DMS53 (cell line): ENCODE measurements at regions not wholly inside any gene's neighbourhood (a gene's known extent, or its start where the extent isn't known, plus 50 kb on each side); places are given as distances from the start of the nearest gene placed in this dataset.
A peak's percentile ranks its signal among the peaks of the same experiment; 100 is the strongest.

Experiments
- DNase-seq: peaks from one replicate; lab custom pipeline; 2025; lab: John Stamatoyannopoulos, UW

DNA sequence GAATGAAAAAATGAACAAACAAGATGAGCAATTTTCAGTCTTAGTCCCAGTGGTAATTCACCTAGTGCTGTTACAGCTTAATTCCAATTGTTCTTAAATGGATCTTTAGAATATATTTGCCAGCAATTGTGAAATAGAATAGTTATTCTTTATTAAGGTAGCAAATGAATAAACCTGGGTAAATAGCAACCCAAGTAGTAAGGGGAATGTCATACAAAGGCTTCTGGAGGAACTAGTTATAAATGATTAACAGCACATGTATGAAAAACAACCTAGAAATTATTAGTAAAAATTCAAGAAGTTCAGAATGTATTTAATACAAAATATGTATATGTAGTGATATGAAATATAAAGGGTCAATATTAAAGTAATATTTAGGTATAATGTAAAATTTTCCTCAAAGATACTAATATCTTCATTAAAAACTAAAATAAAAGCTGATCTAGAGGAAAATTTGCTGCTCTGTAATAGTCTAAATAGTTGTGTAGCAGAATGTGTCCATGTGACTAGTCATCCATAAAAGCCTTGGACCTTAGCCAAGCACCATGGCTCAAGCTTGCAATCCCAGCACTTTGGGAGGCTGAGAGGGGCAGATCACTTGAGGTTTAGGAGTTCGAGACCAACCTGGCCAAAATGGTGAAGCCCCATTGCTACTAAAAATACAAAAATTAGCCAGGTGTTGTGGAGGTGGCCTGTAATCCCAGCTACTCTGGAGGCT lies 535.9 kb upstream of the ATXN8OS start:
- DNase-seq = no peak

DNA sequence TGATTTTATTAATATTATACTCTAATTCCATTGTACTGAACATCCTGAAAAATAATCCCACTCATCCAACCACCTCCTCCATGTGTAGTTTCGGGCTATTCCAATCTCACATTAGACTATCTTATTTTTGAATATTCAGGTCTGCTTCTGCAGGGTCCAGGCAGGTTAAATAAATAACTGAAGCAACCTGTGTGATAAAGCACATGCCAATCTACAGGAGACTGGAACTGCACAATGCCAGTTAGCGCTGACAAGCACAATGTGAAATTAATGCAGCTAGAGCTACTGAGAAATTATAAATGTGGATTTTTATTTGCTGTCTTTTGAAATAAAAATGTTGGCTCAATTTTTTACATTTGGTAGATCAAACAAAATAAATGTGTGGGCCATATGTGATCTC lies 540.1 kb upstream of the ATXN8OS start:
- DNase-seq = no peak

DNA sequence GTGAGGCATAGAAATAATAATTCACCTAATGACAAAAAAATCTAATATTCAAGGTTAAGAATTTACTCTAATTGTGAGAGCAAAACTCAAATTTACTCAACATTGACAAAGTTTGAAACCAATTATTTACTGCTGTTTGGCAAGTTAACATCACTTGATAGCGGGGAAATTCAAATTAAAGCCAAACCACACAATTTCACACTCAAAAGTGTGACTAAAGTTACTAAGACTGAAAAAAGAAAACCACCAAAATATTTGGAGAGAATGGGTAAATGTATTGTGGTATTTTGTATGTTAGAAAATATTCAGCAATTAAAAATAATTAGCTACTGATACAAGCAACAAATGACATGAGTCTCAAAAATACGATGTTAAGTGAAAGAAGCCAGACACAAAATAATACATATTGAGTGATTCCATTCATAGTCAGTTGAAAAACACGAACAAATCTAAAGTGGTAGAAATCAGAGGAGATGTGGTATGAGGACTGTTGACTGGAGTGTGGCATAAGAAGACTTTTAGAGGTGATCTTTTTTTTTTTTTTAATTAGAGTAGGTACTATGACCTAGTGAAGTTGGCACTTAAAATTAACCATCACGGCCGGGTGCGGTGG lies 541.4 kb upstream of the ATXN8OS start:
- no peak for DNase-seq

DNA sequence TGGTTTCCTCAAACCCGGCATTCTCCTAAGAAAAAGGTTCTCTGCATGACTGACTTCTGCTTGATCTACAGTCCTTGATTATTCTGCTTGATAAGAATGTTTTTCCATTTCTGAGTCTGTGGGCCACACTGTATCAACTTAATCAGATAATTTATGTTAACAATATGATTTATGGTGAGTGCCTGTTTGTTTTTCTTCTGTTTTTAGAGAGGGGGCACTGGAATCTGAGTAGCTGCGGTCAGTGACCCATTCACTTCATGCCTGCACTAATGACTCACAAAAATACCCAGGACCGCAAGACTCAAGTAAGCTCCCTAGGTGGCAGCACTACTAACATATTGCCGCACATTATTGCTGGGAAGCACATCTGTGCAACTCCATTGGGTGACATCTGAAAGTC lies 542.3 kb upstream of the ATXN8OS start:
- DNase-seq = peak; percentile 39

DNA sequence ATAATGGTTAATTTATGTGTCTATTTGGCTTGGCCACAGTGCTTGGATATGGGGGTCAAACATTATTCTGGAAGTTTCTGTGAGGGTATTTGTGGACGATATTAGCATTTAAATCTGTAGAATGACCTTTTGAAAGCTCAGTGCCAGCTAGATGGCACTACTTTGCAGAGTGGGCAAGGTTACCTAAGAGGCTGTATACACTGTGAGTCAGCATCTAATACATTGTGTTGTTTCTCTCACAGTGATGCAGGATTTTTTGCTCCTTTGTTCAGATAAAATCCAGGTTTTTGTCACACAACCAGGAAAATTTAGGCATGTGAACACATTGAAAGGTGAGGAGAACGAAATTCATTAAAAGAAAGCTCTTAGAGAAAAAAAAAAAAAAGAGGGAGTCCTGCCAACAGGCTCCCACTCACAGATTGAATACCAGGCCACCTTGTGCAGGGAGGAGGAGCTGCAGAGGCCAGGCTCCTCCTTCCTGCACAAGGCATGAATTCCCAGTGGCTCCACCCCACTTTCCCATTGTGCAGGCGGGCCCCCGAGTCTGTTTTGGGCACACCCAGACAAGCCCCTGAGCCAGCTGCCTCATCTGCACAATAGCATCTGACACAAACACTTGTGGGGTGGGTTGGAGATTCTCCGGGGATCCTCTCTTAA lies 551.0 kb upstream of the ATXN8OS start:
- DNase-seq = peak; percentile 37

DNA sequence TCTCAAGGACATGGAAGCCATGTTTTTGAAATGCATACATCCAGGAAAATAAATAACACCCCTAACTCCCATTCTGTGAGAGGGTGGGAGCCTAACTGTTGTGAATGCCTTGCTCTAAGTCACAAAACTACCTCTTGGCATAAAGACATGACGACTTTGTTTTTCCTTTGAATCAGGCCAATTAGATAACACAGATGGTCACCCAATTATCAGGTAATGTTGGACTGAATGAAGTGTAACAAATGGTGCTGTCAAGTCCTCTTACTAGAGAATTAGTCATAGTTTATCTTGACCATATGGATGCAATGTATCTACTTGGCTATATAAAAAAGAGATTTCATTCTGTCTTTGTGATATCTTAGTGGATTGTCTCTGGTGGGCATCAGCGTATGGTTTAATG lies 553.6 kb upstream of the ATXN8OS start:
- no peak for DNase-seq

DNA sequence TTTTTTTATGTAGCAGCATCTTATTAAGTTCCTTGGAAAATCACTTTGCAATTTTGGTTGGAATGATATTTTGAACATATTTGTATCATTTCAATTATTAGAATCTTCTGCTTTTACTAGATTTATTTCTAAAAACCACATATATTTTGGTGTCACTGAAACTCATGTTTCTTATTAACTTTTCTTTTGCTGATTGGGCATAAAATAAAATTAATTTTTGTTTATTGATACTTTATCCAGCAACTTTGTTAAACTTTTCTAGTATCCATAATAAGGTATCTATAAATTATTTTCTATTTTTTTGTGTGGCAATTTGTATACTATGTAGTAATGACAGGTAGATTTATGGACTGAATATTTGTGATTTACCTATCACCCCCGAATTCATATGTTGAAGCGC lies 556.4 kb upstream of the ATXN8OS start:
- no peak for DNase-seq

DNA sequence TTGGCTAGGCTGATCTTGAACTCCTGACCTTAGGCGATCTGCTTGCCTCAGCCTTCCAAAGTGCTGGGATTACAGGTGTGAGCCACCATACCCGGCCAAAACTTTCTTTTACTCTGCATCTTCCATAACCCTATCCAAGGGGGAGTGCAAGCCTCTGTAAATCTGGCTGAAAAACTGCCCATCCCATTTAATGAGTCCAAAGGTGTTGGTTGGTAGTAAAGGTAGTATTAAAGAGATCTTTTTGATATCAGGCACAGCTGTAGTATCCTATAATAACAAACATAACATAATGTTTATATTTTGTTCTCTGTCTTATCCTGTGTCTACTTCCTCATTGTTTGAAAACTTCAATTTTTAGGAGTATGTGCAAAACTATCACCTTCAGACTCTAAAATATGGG lies 559.8 kb upstream of the ATXN8OS start:
- no peak for DNase-seq

DNA sequence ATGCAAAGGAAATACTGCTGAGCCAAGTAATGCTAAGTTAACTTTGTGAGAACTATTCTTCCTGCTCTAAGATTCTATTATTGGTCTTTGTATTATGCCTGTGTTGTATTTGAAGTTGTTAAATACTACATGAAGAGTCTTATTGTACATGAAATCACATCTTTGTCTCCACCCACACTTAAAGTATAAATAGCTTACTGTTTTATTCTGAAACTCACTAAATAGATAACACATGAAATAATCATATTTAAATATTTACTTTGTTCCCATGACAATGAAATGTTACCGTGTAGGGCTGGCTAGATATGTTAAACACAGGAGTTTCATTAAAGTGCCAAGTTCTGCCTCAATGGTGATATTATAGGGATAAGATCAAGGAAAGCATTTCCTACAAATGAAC lies 562.1 kb upstream of the ATXN8OS start:
- DNase-seq = peak; percentile 0

DNA sequence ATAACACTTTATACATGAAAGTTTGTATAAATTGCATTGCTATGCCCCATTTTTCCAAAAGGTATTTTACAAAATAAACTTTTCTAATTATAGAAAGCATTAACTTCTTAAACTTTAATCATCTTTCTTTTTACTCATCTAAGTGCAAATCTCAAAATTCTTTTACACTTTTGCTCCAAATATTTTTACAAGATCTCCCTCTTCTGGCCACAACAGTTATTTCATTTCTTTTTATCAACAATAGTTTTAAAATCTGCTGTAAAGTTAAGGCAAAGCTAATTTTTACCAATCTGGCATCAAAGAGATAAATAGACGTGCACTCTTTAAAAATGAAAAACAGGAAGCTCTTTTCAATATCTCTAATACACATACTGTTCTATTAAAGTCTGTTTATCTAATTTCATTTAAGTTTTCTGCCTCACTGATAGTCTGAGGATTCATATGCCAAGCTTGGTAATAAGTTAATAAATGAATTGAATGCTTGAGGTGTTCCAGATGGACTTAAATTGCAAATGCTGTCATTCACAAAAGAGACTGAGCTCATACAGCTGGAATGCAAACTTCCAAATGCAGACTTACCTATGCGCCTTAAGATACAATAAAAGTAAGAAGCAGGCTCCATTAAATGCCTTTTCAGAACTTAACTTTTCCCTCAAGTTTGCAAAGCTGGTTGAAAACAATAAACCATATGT lies 583.0 kb upstream of the ATXN8OS start:
- DNase-seq = peak; percentile 2

DNA sequence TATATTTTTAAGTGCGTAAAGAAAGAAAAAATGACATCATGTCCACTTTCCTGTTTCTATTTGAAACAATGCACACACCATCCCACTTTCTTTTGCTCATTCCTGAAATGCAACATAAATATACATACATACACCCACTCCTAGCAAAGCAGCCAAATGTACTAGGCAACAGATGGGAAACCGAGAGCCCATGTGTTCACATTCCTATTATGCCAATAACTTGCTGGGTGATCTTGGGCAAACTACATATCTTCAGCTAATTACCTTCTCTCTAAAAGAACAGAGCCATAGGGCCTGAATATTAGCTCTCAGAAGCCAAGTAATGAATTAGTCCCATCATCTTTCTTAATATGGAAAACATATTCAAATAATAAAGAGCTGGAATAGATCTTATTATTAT lies 610.6 kb upstream of the ATXN8OS start:
- DNase-seq = no peak

DNA sequence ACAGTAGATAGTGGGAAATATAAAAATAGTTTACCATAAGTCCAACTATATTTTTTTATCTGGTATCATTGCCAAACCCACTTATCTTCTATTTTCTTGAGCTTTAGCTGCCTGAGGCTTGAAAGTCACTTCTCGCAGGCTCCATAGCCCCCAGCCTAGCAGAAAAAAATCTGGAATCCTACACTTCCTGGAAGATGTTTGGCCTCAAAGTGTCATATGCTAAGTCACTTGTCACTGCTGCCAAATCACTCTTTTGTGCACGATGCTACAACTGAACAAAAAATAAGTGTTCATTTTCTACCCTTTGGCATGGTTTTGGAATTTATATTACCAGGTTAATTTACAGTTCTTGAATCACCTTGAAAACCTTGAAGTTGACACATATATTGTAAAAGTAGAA lies 612.5 kb upstream of the ATXN8OS start:
- no peak for DNase-seq

DNA sequence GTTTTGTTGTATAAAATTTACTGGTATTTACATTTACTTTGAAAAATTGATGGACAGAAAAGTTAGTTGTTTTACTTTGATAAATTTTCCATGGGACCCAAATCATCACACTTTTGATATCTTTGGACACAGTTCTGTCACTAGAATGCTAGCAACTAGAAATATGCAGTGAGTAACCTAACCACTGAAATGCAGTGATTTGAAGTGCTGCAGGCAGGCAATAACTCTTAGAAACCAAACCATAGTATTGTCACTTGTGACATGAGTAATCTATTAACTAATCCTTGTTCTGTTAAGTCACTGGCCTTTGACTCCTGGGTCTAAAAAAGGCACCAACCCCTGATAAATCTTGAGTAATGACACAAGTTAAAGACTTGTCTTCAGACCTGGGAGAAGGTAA lies 620.0 kb upstream of the ATXN8OS start:
- DNase-seq = no peak

DNA sequence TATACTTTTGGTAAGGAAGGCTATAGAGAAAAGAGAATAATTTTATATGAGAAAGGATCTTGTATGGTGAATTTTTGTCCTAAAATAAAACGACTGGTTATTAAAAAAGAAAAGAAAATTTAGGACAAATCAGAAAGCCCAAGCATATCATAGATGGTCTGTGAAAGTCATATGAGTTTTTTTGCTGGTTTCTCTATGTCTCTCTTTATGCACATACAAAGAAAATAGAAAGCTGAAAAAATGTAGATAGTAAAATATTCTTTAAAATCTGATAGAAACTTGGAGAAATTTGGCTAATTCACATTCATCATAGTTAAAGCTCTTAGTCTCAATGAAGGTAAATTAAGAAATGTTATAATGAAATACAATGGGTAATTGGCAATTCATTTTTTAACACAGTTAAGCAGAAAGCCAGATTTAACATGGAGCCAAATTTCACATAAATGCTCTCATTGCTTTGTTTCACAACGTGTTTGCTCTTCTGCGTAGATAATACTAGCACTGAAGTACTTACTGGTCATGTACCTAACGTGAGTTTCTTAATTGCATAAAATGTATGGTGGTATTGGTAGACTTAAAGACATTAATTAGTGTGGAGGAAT lies 621.5 kb upstream of the ATXN8OS start:
- DNase-seq = peak; percentile 6

DNA sequence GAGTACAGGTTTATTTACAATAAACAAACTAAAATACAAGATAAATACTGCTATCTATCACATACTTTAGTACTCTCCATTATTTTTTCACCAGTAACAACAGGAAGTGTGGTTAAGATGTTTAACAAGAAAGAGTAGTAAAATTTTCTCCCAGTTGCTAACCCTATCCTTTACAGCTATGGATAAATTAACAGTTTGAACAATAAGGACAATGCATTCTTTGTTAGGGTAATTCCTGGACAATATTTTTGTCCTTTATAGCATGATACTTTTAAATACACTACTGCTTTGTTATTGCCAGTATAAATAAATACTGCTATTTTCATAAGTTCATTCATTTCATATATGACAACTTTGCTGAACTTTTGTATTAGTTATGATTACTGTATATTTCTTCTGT lies 630.2 kb upstream of the ATXN8OS start:
- DNase-seq = no peak

DNA sequence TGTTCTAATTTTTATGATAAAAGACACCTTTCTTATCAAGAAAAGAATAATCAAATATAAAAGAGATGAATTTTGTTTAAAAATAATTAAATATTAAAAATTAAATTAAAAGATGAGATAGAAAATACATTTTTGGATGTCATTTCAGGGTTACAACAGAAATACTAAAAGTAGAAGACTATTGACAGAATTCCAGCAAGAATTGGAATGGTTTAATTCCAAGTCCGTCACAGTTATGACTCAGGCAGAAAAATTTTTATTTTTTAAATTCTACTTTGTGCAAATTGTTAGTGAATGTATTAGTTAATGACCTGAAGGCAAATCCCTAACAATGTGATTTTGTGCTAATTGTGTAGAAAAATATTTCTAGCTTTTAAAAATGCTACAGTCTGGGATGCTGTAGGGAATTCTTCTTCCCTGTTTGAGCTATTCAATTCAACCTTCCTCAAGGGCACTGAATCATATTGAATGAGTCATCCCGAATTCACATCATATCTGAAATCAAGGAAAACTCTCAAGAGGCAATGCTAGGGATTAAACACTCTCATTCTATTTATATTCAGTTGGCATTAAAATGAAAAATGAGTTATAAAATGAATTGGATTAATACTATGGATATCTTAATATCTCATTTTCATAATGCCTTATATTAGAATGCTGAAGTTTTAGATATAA lies 633.5 kb upstream of the ATXN8OS start:
- DNase-seq = peak; percentile 0

DNA sequence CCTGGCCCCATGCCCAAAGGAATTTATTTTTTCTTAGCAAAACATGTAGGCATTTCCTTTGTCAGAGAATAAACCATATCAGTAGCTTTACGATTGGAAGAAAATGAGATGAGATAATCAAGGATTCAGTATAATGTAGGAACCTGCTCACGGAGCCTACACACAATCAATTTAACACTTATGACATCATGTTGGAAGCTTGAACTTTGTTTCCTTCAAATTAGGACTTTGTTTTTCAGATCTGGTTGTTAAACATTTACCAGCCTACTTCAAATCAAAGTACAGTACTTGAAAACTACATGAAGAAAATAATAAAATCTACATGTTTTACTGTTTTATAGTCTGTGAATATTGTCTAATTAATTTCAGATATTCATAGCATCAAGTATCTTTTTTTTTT lies 639.0 kb upstream of the ATXN8OS start:
- no peak for DNase-seq

DNA sequence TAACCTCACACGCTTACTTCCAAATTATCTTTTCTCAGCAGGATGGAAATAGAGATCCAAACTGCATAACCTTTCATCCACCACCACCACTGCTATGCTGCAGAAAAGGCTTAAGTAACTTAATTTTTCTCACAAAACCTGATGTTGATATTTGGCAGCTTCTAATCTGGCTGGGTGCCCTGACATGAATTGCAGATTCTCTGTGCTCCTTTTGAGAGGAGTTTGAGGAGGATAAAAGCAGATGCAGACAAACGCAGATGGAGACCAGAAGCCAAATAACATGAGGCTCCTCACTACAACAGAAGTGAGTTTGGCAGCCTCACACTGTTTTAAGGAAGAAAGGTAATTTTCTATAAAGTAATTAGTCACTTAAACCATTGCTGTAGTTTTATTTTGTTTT lies 646.2 kb upstream of the ATXN8OS start:
- no peak for DNase-seq

DNA sequence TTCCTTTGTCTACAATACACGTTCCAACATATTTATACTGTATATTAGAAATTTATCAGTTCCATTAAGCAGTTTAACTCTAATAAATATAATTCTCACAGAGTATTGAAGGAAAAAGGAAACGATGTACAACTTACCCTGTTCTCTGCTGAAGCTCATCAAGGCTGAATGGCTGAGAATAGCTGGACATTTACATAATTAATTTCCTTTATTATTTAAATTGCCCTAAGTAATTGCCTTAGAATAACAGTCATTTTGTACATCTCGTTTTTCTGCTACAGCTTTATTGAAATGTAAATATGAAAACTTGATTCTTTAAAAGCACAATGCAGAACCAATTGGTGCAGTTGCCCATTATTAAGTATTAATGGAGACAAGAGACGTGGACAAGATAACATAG lies 648.3 kb upstream of the ATXN8OS start:
- no peak for DNase-seq

DNA sequence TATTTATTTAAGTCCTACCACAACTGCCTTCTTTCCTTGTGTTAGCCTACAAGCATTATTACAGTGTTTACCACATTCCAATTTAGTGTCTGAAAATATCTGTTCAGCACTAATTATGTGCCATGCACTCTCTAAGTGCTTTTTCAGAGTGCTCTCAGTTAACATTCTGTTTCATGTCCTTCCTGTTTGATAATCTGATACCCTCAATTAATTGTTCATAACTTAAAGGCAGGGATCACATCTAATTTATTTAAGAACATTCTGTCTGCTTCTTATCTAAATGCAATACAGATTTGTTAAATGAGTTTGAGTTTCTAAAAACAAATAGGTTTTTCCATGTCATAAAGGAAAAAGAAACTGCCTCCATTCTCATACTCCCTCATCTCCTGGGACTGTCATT lies 649.6 kb upstream of the ATXN8OS start:
- no peak for DNase-seq

DNA sequence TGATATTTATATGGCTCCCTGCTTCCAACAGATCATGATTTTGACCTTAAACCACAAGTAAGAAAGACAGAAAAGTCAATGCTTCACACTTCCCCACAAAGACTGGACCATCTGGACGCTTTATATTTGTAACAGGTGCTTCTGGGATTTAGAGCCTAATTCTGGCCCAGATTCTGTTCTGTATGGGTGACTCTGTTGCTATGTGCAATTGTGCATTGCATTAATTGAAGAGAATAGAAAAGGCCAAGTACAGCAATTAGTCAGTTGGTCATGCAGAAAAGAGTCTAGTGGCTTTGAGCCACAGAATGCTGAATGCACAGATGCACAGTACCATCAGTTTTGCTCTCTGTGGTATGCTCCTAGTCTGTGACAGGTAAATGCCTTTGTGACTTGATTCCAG lies 657.4 kb upstream of the ATXN8OS start:
- DNase-seq = no peak

DNA sequence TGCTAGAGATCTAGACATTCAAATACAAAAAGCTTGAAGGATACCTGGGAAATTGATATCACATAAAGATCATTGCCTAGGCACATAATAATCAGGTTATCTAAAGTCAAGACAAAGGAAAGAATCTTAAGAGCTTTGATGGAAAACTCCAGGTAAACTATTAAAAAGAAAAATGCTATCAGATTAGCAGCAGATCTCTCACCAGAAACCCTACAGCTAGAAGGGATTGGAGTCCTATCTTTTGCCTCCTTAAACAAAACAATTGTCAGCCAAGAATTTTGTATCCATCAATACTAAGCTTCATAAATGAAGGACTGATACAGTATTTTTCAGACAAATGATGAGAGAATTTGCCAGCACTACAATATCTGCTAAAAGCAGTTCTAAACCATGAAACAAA lies 682.4 kb upstream of the ATXN8OS start:
- DNase-seq = no peak
